BJ (cell line): ENCODE measurements at regions not wholly inside any gene's neighbourhood (a gene's known extent, or its start where the extent isn't known, plus 50 kb on each side); places are given as distances from the start of the nearest gene placed in this dataset.

Source experiments
- CTCF ChIA-PET: fragments of 350-600 bp; formaldehyde crosslinking; extraction: SDS; loops from one replicate; lab custom pipeline; 2021; ENCODE audit warnings: antibody characterized with exemption, inconsistent platforms; lab: Yijun Ruan, JAX
- POLR2A ChIA-PET: fragments of 300-600 bp; sonication (Branson Sonifier 250); formaldehyde crosslinking; extraction: SDS; loops from one replicate; lab custom pipeline; 2021; ENCODE audit warnings: antibody characterized with exemption; lab: Charles Lee
- DNase-seq: peaks from one replicate; pipeline ENCODE4 v3.0.0-alpha.2; 2011; ENCODE audit warnings: low read depth
- H3K27me3 ChIP-seq: 2 replicates; pipeline ENCODE4 v1.6.0; 2011; ENCODE audit warnings: low read length; ENCODE audit not compliant: control insufficient read depth, insufficient read depth
- H3K36me3 ChIP-seq: 2 replicates; pipeline ENCODE4 v1.5.1; 2011; ENCODE audit warnings: low read length; ENCODE audit not compliant: control insufficient read depth, insufficient read depth
- H3K4me3 ChIP-seq: 2 replicates; pipeline ENCODE4 v1.5.1; 2011; ENCODE audit warnings: low read depth, mild to moderate bottlenecking, control low read depth, low read length
- TF ChIP-seq, protein P1 (sequence below): IDR thresholded peaks from 2 replicates; pipeline ENCODE4 v1.5.1; 2011; ENCODE audit warnings: low read depth, mild to moderate bottlenecking, control low read depth, inconsistent platforms, low read length, moderate library complexity; ENCODE audit not compliant: insufficient read depth

- Histone ChIP-seq H3K36me3 (no peaks in the 10 kb centered on the region), H3K4me3 (no peak overlapping the region), H3K27me3 (no peaks in the 10 kb centered on the region)
- ChIA-PET POLR2A (no interaction called here), CTCF (no interaction called here)
- TF ChIP-seq, protein P1, sequence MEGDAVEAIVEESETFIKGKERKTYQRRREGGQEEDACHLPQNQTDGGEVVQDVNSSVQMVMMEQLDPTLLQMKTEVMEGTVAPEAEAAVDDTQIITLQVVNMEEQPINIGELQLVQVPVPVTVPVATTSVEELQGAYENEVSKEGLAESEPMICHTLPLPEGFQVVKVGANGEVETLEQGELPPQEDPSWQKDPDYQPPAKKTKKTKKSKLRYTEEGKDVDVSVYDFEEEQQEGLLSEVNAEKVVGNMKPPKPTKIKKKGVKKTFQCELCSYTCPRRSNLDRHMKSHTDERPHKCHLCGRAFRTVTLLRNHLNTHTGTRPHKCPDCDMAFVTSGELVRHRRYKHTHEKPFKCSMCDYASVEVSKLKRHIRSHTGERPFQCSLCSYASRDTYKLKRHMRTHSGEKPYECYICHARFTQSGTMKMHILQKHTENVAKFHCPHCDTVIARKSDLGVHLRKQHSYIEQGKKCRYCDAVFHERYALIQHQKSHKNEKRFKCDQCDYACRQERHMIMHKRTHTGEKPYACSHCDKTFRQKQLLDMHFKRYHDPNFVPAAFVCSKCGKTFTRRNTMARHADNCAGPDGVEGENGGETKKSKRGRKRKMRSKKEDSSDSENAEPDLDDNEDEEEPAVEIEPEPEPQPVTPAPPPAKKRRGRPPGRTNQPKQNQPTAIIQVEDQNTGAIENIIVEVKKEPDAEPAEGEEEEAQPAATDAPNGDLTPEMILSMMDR: no peak
- no peak for DNase-seq
Observed at GRCh38 chr4:179114615-179115014, 1672.4 kb upstream of the AGA start.

DNA sequence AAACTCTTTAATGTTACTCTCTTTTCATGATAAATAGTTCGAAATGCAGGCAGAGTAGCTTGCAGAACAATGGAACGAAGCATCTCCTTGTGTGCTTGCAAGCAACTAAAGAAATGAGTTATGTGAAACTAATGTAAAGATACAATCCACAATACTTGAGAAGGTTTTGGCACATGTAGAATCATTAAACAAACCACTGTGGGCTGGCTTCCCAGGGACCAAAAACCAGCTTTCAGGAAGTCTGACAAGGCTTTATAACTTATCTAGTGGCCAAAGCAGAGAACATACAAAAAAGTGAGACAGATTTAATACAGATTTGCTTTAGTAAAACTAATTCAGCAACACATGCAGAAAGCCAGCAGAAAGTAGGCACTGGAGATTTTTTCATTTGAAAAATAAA is 1673.8 kb upstream of the AGA start:
- ChIA-PET CTCF (no interaction called here), POLR2A (no interaction called here)
- H3K4me3 ChIP-seq: no peak overlapping the region
- H3K27me3 ChIP-seq: no peaks in the 10 kb centered on the region
- DNase-seq: no peak
- TF ChIP-seq, protein P1: no peak
- H3K36me3 ChIP-seq: no peaks in the 10 kb centered on the region

GRCh38 chr4:179116581-179116980 is 1674.3 kb upstream of the AGA start:
- CTCF ChIA-PET: no interaction called here
- Histone ChIP-seq H3K27me3 (no peaks in the 10 kb centered on the region), H3K4me3 (no peak overlapping the region), H3K36me3 (no peaks in the 10 kb centered on the region)
- TF ChIP-seq, protein P1: no peak
- POLR2A ChIA-PET: no interaction called here
- DNase-seq: no peak

- Histone ChIP-seq H3K27me3 (no peaks in the 10 kb centered on the region), H3K4me3 (no peak overlapping the region), H3K36me3 (no peaks in the 10 kb centered on the region)
- DNase-seq: no peak
- CTCF ChIA-PET: no interaction called here
- POLR2A ChIA-PET: no interaction called here
- TF ChIP-seq, protein P1: no peak
Observed at GRCh38 chr4:179123084-179123483, 1680.8 kb upstream of the AGA start.

- no peak for DNase-seq
- no peak overlapping the region for H3K4me3 ChIP-seq
- no peaks in the 10 kb centered on the region for H3K36me3 ChIP-seq
- ChIA-PET POLR2A (no interaction called here), CTCF (no interaction called here)
- H3K27me3 ChIP-seq: no peaks in the 10 kb centered on the region
- TF ChIP-seq, protein P1: no peak
Observed at GRCh38 chr4:179124419-179124818, 1682.2 kb upstream of the AGA start.
